Osteocyte (in vitro differentiated cells): ENCODE measurements at regions not wholly inside any gene's neighbourhood (a gene's known extent, or its start where the extent isn't known, plus 50 kb on each side); places are given as distances from the start of the nearest gene placed in this dataset.
"Not testable (repeated sequence)": the region's sequence is repeated elsewhere in the genome, so short reads cannot be mapped to it uniquely, and the experiment has no call there.

Experiments
- DNase-seq: peaks from one replicate; pipeline ENCODE4 v3.0.0; 2021; ENCODE audit warnings: mixed read lengths; ENCODE audit not compliant: unreplicated experiment; ENCODE audit errors: extremely low spot score
- H3K27ac Mint-ChIP-seq: one replicate; pipeline ENCODE4 v1.8.0; 2021; ENCODE audit warnings: mild to moderate bottlenecking, mixed read lengths; ENCODE audit not compliant: unreplicated experiment
- H3K27me3 Mint-ChIP-seq: one replicate; pipeline ENCODE4 v1.8.0; 2021; ENCODE audit warnings: mixed read lengths; ENCODE audit not compliant: unreplicated experiment
- H3K36me3 Mint-ChIP-seq: one replicate; pipeline ENCODE4 v1.8.0; 2021; ENCODE audit warnings: mixed read lengths; ENCODE audit not compliant: unreplicated experiment
- H3K4me1 Mint-ChIP-seq: one replicate; pipeline ENCODE4 v1.8.0; 2021; ENCODE audit warnings: mixed read lengths; ENCODE audit not compliant: unreplicated experiment
- H3K4me3 Mint-ChIP-seq: one replicate; pipeline ENCODE4 v1.8.0; 2021; ENCODE audit warnings: mild to moderate bottlenecking, moderate library complexity, mixed read lengths; ENCODE audit not compliant: unreplicated experiment
- H3K9me3 Mint-ChIP-seq: one replicate; pipeline ENCODE4 v1.8.0; 2021; ENCODE audit warnings: mixed read lengths; ENCODE audit not compliant: unreplicated experiment
- CTCF ChIP-seq: fragments of 200-600 bp; sonication (generic); IDR thresholded peaks from 2 replicates; pipeline ENCODE4 v1.5.0; 2021; ENCODE audit warnings: antibody characterized with exemption, mild to moderate bottlenecking, moderate library complexity

GRCh38 chrX:35456891-35457290, 341.3 kb upstream of the MAGEB16 start:
- H3K9me3 Mint-ChIP-seq: no peaks in the 10 kb centered on the region
- no peaks in the 10 kb centered on the region for H3K36me3 Mint-ChIP-seq
- H3K27me3 Mint-ChIP-seq: peaks cover 2% of the 10 kb centered on the region
- DNase-seq: no peak
- H3K27ac Mint-ChIP-seq: no peak overlapping the region
- no peak for TF ChIP-seq CTCF
- H3K4me3 Mint-ChIP-seq: no peak overlapping the region
- H3K4me1 Mint-ChIP-seq: no peaks in the 10 kb centered on the region

- no peak for DNase-seq
- no peak overlapping the region for H3K4me3 Mint-ChIP-seq
- no peaks in the 10 kb centered on the region for H3K36me3 Mint-ChIP-seq
- H3K27me3 Mint-ChIP-seq: peaks cover 2% of the 10 kb centered on the region
- H3K9me3 Mint-ChIP-seq: no peaks in the 10 kb centered on the region
- H3K4me1 Mint-ChIP-seq: no peaks in the 10 kb centered on the region
- TF ChIP-seq CTCF: no peak
- no peak overlapping the region for H3K27ac Mint-ChIP-seq
Measured at GRCh38 chrX:35458142-35458541, 340.0 kb upstream of the MAGEB16 start.

GRCh38 chrX:35461164-35461563, 337.0 kb upstream of the MAGEB16 start:
- Mint-ChIP-seq H3K36me3 (no peaks in the 10 kb centered on the region), H3K27me3 (peaks cover 2% of the 10 kb centered on the region), H3K9me3 (no peaks in the 10 kb centered on the region), H3K27ac (no peak overlapping the region), H3K4me3 (no peak overlapping the region), H3K4me1 (no peaks in the 10 kb centered on the region)
- no peak for DNase-seq
- no peak for TF ChIP-seq CTCF

GRCh38 chrX:35496671-35497070, 301.5 kb upstream of the MAGEB16 start:
- not testable (repeated sequence) for H3K4me1 Mint-ChIP-seq, H3K9me3 Mint-ChIP-seq

GRCh38 chrX:35497453-35497852, 300.7 kb upstream of the MAGEB16 start:
- H3K27me3 Mint-ChIP-seq, DNase-seq, H3K4me1 Mint-ChIP-seq, H3K4me3 Mint-ChIP-seq, H3K36me3 Mint-ChIP-seq, H3K9me3 Mint-ChIP-seq, H3K27ac Mint-ChIP-seq: not testable (repeated sequence)

More at GRCh38 chrX:35496671-35497070, 301.5 kb upstream of the MAGEB16 start:
- H3K4me3 Mint-ChIP-seq, H3K27me3 Mint-ChIP-seq, H3K36me3 Mint-ChIP-seq, DNase-seq, H3K27ac Mint-ChIP-seq: not testable (repeated sequence)

- Mint-ChIP-seq H3K4me1 (no peaks in the 10 kb centered on the region), H3K9me3 (peaks cover 5% of the 10 kb centered on the region), H3K27ac (no peak overlapping the region), H3K27me3 (no peaks in the 10 kb centered on the region), H3K4me3 (no peak overlapping the region), H3K36me3 (no peaks in the 10 kb centered on the region)
- TF ChIP-seq CTCF: no peak
- DNase-seq: no peak
Measured at GRCh38 chrX:35499071-35499862, 298.9 kb upstream of the MAGEB16 start.
